ENCODE measurements at regions not wholly inside any gene's neighbourhood (a gene's known extent, or its start where the extent isn't known, plus 50 kb on each side); places are given as distances from the start of the nearest gene placed in this dataset.

DNA sequence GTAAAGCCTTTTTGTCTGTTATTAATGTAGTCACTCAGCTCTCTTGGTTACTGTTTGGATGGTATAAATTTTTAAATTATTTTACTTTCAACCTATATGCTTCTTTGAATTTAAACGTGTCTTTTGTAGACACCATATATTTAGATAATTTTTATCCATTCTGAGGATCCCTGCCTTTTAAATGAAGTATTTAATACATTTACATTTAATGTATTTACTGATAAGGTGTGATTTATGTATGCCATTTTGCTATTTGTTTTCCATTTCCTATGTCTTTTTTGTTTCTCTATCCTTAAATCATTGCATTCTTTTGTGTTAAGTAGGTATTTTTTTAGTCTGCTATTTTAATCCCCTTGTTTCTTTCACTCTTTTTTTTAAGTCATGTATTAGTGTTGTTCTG is 238.0 kb downstream of the RAB28 start:
- H2AFZ ChIP-seq (replicated peaks; ENCODE audit: low read length, poor library complexity) = no peak overlapping the region
- CTCF ChIA-PET = interaction anchor here (0.7 kb wide), 1 partner anchor 315 kb away, joined by 3 read pairs; no protein-coding TSS in a partner anchor
- no peak overlapping the region for H2BK20ac ChIP-seq (ENCODE audit: low read depth, low read length)
- H3K56ac ChIP-seq (ENCODE audit: extremely low read depth, insufficient read depth, low read length) = no peak overlapping the region
- H3K23ac ChIP-seq (ENCODE audit: low read depth, low read length) = no peak overlapping the region
- H2BK15ac ChIP-seq (ENCODE audit: low read depth, low read length) = no peak overlapping the region
- ATAC-seq (ENCODE audit: low read depth) (no peak), DNase-seq (no peak)
- in situ Hi-C loops (cut with MboI; ENCODE audit: low sequenced_read_pairs) (no loop called here), intact Hi-C loops (cut with micrococcal nuclease) (no loop called here), dilution Hi-C loops (cut with HindIII; ENCODE audit: low sequenced_read_pairs, unreplicated experiment) (no loop called here)
- no peak overlapping the region for H2BK5ac ChIP-seq (ENCODE audit: low read depth, low read length, poor library complexity, severe bottlenecking)
- H4K20me1 ChIP-seq (ENCODE audit: insufficient read depth, low read length) = no peaks in the 10 kb centered on the region
- no peaks in the 10 kb centered on the region; the same call in 1 of the 2 replicates for H3K9me3 ChIP-seq (ENCODE audit: control insufficient read depth, insufficient read depth, low read length)
- H3K27ac ChIP-seq (ENCODE audit: insufficient read depth, low read length) = no peak overlapping the region
- no peaks in the 10 kb centered on the region for H3K9me1 ChIP-seq (ENCODE audit: insufficient read depth, low read length)
- H3K36me3 ChIP-seq (ENCODE audit: control insufficient read depth, insufficient read depth, low read length) = no peaks in the 10 kb centered on the region
- H2BK120ac ChIP-seq (ENCODE audit: low read depth, low read length) = no peak overlapping the region
- H3K27me3 ChIP-seq (ENCODE audit: control insufficient read depth, insufficient read depth, low read length) = no peaks in the 10 kb centered on the region
- no peak overlapping the region for H4K5ac ChIP-seq (ENCODE audit: low read depth, low read length)
- WGBS, 2 experiments (ENCODE audit: extremely low coverage in 2 of 2, insufficient read length in 1 of 2) = no CpG with 5 or more reads among the region's 1 CpG
- no peak overlapping the region for H3K9ac ChIP-seq (ENCODE audit: low read depth, low read length)
- no peak overlapping the region for H2AK9ac ChIP-seq (replicated peaks; ENCODE audit: low read depth, low read length, poor library complexity)
- no peak overlapping the region for H3K4me3 ChIP-seq (ENCODE audit: insufficient read depth, low read depth, low read length)
- no peak overlapping the region for H3K14ac ChIP-seq (replicated peaks; ENCODE audit: low read depth, low read length)
- H3K4me1 ChIP-seq (ENCODE audit: control insufficient read depth, insufficient read depth, low read length) = no peaks in the 10 kb centered on the region
- H3K4me2 ChIP-seq (ENCODE audit: low read depth, low read length) = no peak overlapping the region
- BruUV-seq (replicated peaks) = no TSS peak
- no peak overlapping the region for H4K91ac ChIP-seq (ENCODE audit: insufficient read depth, low read depth, low read length)
- H2AK5ac ChIP-seq (ENCODE audit: low read depth, low read length) = no peak overlapping the region
- no peak overlapping the region for H3K18ac ChIP-seq (ENCODE audit: low read depth, low read length)
- H3K79me1 ChIP-seq (ENCODE audit: low read depth in 1 of 2, low read length in 2 of 2) = no peaks in the 10 kb centered on the region
- no peak overlapping the region for H4K8ac ChIP-seq (ENCODE audit: low read depth in 2 of 2, low read length in 2 of 2)
- POLR2A ChIA-PET (ENCODE audit: unreplicated experiment) = no interaction called here
- no peak for TF ChIP-seq MXI1 (IDR thresholded peaks at IDR 0.05; ENCODE audit: borderline replicate concordance, low read depth, low read length)
- TF ChIP-seq SMC3 (IDR thresholded peaks at IDR 0.05; ENCODE audit: low read depth, low read length) = no peak
- TF ChIP-seq MAFK (IDR thresholded peaks at IDR 0.05; ENCODE audit: low read depth, low read length) = no peak
- TF ChIP-seq, protein P1, sequence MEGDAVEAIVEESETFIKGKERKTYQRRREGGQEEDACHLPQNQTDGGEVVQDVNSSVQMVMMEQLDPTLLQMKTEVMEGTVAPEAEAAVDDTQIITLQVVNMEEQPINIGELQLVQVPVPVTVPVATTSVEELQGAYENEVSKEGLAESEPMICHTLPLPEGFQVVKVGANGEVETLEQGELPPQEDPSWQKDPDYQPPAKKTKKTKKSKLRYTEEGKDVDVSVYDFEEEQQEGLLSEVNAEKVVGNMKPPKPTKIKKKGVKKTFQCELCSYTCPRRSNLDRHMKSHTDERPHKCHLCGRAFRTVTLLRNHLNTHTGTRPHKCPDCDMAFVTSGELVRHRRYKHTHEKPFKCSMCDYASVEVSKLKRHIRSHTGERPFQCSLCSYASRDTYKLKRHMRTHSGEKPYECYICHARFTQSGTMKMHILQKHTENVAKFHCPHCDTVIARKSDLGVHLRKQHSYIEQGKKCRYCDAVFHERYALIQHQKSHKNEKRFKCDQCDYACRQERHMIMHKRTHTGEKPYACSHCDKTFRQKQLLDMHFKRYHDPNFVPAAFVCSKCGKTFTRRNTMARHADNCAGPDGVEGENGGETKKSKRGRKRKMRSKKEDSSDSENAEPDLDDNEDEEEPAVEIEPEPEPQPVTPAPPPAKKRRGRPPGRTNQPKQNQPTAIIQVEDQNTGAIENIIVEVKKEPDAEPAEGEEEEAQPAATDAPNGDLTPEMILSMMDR (conservative IDR thresholded peaks at IDR 0.05; ENCODE audit: low read depth, low read length) = no peak
- no peak for TF ChIP-seq RAD21 (IDR thresholded peaks at IDR 0.05; ENCODE audit: low read length)
- TF ChIP-seq, protein P2, sequence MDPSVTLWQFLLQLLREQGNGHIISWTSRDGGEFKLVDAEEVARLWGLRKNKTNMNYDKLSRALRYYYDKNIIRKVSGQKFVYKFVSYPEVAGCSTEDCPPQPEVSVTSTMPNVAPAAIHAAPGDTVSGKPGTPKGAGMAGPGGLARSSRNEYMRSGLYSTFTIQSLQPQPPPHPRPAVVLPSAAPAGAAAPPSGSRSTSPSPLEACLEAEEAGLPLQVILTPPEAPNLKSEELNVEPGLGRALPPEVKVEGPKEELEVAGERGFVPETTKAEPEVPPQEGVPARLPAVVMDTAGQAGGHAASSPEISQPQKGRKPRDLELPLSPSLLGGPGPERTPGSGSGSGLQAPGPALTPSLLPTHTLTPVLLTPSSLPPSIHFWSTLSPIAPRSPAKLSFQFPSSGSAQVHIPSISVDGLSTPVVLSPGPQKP (IDR thresholded peaks at IDR 0.05; ENCODE audit: borderline replicate concordance, low read depth, low read length) = no peak
- TF ChIP-seq RFX5 (IDR thresholded peaks at IDR 0.05; ENCODE audit: low read depth, low read length) = no peak
- no peak for TF ChIP-seq NFE2L2 (IDR thresholded peaks at IDR 0.05; ENCODE audit: low read depth, low read length)
- TF ChIP-seq CEBPB (IDR thresholded peaks at IDR 0.05; ENCODE audit: low read depth, low read length) = no peak
- no peak for TF ChIP-seq BHLHE40 (IDR thresholded peaks at IDR 0.05; ENCODE audit: low read depth, low read length)
- TF ChIP-seq RCOR1 (IDR thresholded peaks at IDR 0.05; ENCODE audit: insufficient replicate concordance, low read length) = no peak
- TF ChIP-seq CHD1 (IDR thresholded peaks at IDR 0.05; ENCODE audit: low read depth, low read length) = no peak
- TF ChIP-seq, protein P3, sequence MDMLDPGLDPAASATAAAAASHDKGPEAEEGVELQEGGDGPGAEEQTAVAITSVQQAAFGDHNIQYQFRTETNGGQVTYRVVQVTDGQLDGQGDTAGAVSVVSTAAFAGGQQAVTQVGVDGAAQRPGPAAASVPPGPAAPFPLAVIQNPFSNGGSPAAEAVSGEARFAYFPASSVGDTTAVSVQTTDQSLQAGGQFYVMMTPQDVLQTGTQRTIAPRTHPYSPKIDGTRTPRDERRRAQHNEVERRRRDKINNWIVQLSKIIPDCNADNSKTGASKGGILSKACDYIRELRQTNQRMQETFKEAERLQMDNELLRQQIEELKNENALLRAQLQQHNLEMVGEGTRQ (IDR thresholded peaks at IDR 0.05; ENCODE audit: low read depth, low read length) = no peak
- no peak for TF ChIP-seq POLR2A (IDR thresholded peaks at IDR 0.05; ENCODE audit: low read depth, low read length)
- no peak for TF ChIP-seq MAZ (IDR thresholded peaks at IDR 0.05; ENCODE audit: borderline replicate concordance, low read depth, low read length)
- TF ChIP-seq FOS (IDR thresholded peaks at IDR 0.05; ENCODE audit: low read depth, low read length) = no peak
- H3K4ac ChIP-seq (ENCODE audit: low read depth, low read length) = no peak overlapping the region
